Fibroblast of skin of scalp (primary cell): ENCODE measurements at regions not wholly inside any gene's neighbourhood (a gene's known extent, or its start where the extent isn't known, plus 50 kb on each side); places are given as distances from the start of the nearest gene placed in this dataset.
"Not testable (repeated sequence)": the region's sequence is repeated elsewhere in the genome, so short reads cannot be mapped to it uniquely, and the experiment has no call there.

ENCODE experiments used
- DNase-seq: peaks from one replicate; pipeline ENCODE4 v3.0.0-alpha.2; 2013

DNA sequence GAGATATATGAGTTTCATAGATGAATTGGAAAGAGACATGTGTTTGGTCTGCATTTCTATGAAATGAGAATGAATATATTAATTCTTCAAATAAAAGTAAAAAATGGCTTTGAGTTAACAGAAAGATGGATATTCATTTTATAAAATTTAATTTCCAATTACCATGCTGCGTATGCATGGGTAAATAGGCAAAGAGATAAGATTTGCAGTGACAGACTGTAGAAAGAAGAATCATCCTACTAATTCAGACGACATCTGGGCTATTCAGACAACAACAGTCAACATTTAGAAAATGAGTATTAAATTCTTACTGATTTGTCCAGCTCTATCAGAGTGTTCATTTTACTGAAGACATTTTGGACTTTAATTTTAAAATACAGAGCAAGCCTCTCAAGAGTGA lies 602.2 kb upstream of the NRSN1 start:
- no peak for DNase-seq

DNA sequence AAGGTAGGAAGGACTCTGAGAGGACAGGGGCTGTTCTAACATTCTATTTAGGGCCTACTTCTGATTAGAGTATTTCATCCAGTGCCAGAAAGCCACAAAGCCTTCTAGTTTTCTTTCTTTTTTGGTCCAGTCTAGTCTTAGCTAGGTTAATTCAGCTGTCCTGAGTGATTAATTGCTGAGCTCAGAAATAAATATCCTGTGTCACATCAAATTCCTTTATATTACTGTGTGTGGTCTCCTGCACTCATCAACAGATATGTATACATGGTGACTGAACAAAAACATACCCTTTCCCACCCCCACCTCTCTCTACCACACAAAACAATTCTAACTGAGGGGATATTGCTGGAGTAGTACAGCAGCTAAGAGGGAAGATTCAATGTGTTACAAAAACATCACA lies 601.5 kb upstream of the NRSN1 start:
- no peak for DNase-seq

DNA sequence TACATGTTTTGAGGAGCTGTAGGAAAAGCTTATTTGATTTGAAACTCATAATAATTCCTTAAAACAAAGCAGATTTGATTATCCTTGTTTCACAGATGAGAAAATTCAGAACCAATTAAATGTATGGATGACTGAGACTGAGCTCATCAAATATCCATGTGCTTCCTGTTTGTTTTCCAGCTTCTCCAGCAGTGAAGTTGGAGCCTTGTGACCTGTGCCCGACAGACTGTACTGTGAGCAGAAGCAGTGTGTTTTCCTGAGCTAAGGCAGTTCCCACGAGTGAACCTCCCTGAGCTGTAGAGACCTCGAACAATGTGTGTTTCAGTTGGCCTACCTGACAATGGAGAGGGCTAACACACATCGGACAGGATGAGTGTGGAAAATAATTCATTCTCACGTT lies 599.5 kb upstream of the NRSN1 start:
- peak; percentile 7 for DNase-seq

DNA sequence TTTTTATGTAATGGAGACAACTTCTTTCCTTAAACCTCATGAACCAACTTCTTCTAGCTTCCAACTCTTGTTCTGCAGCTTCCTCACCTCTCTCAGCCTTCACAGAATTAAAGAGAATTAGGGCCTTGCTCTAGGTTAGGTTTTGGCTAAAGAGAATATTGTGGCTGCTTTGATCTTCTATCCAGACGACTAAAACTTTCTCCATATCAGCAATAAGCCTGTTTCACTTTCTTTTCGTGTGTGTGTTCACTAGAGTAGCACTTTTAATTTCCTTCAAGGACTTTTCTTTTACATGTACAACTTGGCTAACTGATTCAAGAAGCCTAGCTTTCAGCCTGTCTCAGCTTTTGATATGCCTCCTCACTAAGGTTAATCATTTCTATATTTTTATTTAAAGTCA lies 596.1 kb upstream of the NRSN1 start:
- no peak for DNase-seq

DNA sequence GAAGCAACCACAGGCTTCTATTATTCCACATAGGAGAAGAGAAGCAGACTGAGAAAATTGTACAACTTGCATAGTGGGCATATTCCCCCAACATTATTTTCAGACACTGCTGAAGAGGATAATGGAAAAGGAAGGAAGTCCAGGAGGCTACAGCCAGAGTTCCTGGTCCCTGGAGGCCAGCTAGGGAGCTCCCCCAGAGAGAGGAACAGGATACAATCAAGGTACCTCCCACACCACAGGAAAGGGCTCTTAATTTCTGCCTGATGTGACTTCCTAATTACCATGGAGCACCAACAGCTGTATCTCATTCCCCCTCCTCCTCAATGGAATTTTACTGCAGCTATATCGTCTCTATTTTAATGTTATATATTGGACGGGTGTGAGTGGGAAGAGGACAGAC lies 594.3 kb upstream of the NRSN1 start:
- DNase-seq, result no peak

DNA sequence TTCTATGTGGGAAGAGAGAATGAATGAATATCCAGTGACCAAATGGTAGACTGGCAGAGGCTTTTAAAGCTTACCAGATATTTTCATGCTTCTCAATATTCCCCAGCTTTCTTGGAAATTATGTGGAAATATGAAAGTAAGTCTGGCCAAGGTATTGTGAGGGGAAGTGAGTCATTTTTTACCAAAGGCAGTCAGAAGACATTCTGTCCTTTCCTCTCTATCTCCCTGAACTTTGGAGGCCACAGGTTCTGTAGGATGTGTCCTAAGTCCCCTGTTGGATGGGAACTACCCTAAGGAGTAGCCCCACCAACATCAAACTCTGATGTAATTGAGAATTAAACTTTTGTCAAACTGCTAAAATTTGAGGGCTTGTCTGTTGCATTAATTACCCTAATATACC lies 593.8 kb upstream of the NRSN1 start:
- DNase-seq, result no peak

DNA sequence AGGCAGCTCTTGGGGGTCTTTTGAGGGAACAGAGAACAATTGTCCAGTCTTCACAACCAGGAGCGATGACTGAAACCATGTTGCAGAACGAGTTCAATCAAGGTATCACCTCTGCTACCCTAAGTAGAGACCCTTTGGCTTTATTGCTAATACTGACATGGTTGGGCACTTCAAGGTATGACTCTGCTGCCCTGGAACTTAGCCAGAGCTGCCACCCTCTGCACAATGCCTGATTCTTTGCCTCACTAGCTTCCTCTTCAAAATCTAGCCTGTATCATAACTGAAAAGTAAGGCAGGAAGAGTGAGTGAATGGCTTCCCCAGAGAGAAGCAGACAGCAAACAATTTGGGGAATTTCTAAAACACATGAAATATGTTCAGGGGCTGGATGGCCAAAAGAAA lies 592.7 kb upstream of the NRSN1 start:
- DNase-seq, result no peak

DNA sequence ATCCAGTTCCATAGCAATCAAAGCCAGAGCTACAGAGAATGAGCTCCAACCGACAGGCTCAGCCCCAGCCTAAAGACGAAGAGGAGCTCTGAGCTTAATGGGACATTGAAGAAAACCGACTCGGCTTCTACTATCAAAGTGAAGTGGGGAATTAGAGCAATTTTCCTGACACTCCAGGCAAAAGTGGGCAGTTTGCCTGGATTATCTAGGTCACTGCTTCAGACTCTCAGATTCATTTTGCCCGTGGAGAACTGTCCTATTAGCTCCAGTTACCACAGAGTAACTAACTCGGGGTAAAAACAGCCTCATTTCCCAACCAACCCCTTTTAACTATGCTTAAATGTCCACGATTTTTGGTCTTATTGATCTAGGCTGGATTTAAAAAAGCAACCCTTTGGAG lies 592.1 kb upstream of the NRSN1 start:
- DNase-seq, result no peak

DNA sequence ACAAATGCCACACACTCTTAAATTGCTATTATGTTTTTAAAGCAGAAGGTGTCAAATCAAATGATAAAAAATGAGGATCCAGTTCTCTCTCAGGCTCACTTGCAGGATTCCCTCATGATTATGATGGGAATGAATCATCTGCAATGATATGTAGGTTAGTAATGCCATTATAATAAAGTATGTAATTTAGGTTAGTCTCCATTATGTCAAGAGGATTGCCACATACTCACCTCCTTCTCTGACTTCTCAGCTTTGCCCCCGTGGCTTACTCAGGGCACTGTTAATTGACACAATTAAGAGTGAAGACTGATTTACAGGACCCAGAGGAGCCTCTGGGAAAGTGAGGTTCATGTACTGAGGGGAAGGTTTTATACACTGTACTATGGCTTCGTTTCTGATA lies 591.7 kb upstream of the NRSN1 start:
- peak; percentile 3 for DNase-seq

DNA sequence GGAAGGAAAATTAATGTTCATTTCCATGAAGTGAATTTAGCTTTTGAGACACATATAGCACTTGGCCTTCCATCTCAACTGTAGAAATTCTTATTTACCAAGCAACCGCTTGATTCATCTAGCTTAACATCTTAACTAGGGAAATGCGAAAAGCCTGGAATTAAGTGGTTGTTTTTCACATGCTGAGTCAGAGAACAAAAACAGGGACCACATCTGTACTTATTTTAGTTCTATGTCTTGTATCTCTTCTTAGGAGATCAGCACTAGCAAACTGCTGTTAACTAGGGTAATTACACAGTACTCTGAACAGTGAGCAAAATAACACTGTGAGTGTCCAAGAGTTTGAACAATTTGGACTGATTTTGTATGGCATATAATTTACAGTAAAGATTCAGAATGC lies 590.9 kb upstream of the NRSN1 start:
- peak; percentile 28 for DNase-seq

DNA sequence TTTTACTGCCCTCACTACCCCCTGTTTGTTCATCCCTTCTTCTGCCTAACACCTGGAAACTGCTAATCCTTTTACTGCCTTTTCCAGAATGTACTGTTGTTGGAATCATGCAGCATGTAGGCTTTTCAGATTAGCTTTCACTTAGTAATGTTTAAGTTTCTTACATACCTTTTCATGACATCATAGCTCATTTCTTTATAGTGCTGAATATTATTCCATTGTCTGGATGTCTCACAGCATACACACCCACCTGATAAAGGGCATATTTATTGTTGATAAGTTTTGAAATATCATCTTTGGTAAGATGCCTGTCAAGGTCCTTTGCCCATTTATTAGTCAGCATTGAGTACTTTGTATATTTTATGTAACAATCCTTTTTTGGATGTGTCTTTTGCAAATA lies 588.2 kb upstream of the NRSN1 start:
- no peak for DNase-seq

DNA sequence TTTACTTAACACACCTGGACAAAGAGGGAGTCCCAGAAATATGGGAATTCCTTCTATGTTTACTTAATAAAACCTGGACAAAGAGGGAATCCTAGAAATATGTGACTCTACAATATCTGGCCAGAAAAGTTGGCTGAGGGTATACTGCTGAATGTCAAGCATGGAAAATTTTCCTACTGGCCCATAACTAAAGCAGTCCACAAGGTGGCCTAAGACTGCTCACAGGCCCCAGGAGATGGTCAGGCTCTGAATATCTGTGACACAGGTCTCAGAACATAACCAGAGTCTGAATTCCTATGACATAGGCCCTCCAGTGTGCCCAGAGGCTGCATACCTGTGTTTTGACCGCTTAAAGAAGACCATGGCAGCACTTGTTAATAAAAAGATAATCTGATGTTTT lies 578.2 kb upstream of the NRSN1 start:
- DNase-seq, result no peak

DNA sequence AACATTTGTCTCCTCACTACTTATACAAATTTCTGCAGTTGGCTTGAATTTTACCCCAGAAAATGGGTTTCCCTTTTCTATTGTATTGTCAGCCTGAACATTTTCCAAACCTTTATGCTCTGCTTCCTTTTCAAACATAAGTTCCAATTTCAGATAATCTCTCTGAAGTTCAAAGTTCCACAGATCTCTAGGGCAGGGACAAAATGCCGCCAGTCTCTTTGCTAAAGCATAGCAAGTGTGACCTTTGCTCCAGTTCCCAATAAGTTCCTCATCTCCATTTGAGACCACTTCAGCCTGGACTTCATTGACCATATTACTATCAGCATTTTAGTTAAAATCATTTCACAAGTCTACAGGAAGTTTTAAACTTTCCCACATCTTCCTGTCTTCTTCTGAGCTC lies 571.1 kb upstream of the NRSN1 start:
- not testable (repeated sequence) for DNase-seq

DNA sequence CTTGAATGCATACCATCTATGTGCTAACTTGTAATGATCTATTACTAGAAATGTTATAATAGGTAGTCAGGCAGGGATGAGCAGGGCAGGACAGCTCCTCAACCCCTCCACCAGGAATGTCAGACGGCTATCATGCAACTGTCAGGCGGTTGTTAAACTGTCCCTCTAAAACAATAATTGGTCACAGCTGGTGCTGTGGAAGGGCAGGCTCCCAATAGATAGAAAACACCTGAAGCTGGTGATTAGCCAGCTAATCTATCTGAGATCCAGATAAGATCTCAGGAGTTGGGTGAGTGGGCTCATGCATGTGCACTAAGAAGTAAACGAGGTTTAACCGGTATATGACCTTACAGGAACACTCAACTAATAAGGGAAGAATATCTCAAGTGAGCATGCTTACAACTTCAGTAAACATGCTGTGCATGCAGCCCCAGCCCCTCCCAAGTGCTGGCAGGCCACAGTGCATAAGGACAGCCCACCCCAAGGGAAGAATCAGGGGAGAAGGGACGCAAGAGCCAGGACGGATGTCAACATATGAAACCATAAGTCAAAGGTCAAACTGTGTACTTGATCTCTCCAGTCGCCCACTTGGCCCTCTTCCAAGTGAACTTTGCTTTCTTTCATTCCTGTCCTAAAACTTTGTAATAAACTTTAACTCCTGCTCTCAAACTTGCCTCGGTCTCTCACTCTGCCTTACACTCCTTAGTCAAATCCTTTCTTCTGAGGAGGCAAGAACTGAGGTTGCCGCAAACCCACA lies 566.2 kb upstream of the NRSN1 start:
- DNase-seq, result no peak

DNA sequence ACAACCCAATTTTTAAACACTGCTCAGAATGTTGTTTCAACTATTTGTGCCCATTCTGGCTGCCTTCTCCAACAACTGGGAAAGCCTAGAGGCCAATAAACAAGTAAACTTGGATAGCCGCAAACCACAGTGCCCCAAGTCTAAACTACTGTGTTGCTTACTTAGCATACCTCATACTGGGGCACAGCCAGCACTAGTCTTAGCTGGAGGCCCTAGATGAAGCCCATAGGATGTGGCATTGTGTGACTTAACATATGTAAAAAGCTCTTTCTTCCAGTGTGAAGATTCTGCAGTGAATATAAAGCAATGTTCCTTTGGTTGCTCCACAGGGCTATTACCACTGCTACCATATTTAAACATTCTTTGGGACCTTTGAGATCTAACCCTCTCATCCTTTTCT lies 564.3 kb upstream of the NRSN1 start:
- DNase-seq, result no peak

DNA sequence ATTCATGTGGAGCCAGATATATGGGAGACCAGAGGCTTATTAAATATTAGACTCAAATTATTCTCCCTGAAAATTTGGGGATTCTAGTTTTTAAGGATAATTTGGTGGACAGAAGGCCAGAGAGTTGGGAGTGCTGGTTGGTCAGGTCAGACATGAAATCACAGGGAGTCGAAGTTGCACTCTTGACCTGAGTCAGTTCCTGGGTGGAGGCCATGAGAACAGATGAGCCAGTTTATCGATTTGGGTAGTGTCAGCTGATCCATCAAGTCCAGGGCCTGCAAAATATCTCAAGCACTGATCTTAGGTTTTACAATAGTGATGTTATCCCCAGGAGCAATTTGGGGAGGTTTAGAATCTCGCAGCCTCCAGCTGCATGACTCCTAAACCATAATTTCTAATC lies 563.5 kb upstream of the NRSN1 start:
- no peak for DNase-seq

DNA sequence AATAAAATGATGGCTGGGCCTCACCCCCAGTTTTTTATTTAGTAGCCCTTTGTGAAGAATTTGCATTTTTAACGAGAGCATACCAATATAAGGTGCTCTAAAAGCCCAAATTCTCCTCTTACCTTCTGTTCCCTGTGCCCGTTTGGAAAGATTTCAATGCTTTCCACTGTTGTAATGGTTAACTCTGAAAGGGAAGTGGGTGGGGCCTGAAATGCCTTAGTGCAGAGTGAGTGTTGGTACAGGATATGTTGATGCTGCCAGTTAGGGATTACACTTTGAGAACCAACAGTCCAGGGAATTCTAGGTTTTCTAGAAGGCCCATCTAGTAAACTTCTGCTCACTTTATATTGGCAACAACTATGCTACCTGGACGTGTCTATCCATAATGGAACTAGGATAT lies 562.7 kb upstream of the NRSN1 start:
- DNase-seq, result no peak

DNA sequence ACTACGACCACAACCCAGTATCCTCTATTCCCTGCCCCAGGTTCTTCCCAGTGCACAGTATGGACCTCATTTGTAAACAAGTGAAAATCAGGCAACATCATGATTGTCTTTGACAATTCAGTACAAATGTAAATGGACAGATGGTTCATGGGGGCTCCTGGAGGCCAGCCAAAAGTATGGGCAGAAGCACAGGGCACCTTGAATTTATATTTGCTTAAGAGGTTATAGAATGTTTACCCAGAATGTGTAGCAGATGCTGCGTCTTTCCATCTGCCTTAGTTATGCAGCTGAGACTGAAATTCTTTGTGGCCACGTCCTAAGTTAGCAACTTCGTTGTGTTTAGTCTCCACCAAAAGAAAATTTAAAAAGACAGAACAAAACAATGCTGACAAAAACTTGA lies 559.6 kb upstream of the NRSN1 start:
- no peak for DNase-seq

DNA sequence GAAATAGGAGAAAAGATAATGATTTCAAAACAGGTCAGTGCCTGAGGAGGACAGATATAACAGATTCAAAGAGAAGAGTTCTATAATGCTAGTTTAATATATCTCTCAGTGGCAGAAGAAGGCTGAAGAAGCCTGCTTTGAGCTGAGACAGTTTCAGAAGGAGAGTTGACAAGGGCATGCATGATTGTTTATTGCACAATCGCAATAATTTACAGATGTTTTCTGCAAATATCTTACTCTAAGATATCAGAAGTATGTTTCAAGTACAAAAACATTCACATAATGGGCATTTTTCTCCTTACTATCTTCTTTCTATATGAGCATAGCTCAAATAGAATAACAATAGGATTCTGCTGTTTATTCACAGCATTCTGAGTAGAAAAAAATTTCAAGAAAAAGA lies 557.7 kb upstream of the NRSN1 start:
- DNase-seq, result no peak

DNA sequence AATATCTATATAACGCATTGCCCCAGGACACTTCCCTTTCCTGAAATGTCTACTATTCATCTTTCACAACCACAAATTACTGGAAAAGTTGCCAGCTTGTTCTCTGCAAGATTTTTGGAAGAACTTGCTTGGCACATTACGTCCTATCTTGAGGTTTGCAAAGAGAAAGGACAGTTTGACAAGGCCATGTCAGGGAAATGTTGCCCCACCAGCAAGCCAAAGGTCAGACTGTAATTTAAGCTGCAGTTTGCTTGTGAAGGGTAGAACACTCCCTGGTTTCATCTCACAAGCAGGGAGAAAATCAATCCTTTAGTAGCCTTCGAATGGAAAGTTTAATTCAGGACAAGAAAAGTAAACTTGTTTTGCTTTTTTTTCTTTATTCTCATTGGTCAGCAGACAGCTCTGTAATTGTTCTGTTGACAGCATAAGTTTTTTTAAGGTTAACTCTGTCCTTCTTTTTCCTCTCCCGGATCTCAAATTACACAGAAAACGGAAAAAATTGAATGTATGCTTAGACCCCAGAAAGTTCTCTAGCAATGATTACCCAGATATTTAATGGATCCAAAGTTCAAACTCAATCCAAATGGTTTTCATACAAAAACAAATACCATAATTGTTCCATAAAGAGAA lies 541.8 kb upstream of the NRSN1 start:
- DNase-seq, result no peak

DNA sequence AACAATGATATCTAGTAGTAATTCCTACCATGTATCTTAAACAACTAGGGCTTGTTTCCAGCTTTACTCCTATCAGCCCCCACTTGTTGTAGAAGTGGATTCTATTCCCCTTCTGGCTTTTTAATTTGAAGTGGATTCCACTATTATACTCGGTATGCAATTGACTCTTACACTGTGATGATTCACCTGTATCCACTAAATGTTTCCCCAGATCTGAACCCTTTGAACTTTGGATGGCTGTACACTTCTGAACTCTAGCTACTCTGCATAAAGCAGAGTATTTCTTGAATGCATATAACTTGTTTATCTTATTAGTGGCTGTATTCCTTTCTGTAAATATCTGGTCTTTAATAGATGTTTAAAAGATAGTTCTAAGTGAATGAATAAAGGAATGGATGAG lies 538.4 kb upstream of the NRSN1 start:
- DNase-seq, result no peak

DNA sequence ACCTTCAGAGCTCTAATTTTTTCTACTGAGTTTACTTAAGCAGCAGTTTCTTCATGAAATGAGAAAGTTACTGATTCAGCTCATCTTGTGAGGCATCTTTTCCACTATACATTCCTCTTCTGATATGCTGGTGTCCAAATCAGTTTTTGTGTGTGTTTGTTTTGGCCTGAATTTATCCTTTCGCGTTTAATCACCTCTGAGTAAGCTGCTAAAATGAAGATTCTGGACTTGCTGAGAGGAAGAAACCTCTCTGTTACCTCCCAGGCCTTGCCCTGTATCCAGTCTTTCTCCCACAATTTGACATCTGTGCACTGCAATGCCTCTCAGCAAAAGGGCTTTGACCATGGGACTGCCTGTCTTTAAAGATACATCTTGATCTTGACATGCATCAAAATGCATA lies 536.2 kb upstream of the NRSN1 start:
- DNase-seq, result no peak

DNA sequence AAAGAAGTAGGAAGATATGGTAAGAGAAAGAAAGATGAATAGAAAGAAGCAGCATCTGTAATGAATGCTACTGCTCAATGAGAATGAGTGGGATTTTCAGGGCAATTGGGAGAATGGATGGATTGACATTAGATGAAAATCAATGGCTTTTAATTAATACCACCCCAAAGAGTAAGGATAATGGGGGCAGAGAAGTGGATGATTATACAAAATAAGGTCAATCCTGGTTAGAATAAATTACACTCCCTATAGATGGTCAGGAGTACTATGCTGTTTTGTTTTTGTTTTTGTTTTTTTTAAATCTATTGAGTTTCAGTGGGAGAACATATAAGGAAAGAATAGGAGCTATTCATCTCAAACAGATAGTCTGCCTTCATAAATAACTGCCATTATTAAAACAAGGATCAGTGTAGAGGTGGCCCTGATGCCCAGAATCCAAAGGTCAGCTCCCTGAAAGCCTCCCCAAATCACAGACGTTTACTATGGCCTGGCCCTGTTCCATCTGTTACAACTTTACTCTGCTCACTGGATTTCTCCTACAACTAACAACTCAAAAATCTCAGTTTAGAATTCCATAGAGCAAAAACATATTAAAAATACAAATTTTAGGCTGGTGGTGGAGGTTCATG lies 535.4 kb upstream of the NRSN1 start:
- DNase-seq, result no peak

DNA sequence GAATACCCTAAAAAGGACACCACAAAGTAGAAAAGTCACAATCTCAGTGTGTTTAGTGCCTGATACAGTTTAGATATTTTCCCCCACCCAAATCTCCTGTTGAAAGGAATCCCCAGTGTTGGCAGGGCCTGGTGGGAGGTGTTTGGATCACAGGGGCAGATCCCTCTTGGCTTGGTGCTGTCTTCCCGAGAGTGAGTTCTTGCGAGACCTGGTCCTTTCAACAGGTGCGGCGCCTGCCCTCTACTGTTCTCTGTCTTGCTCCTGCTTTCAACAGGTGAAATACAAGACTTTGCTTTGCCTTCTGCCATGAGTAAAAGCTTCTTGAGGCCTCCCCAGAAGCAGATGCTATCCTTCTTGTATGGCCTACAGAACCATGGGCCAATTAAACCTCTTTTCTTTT lies 534.3 kb upstream of the NRSN1 start:
- DNase-seq, result no peak
